H1 (cell line): ENCODE measurements at regions not wholly inside any gene's neighbourhood (a gene's known extent, or its start where the extent isn't known, plus 50 kb on each side); places are given as distances from the start of the nearest gene placed in this dataset.

ENCODE experiments used
- CTCF ChIA-PET: fragments of 300-600 bp; sonication (Branson Sonifier 250); formaldehyde crosslinking; loops from one replicate; lab custom pipeline; 2021; ENCODE audit not compliant: partially characterized antibody; lab: Charles Lee
- POLR2A ChIA-PET: fragments of 300-600 bp; sonication (Branson Sonifier 250); formaldehyde crosslinking; loops from one replicate; lab custom pipeline; 2021; ENCODE audit warnings: inconsistent platforms; ENCODE audit not compliant: partially characterized antibody; lab: Charles Lee
- DNase-seq, 2 experiments: peaks; one replicate each; pipeline versions ENCODE4 v3.0.0 to v3.0.0-alpha.2; 2010 to 2022; ENCODE audit warnings: low spot score in 2 of 2, low read depth in 1 of 2, mixed read lengths in 1 of 2
- FAIRE-seq: peaks from 2 replicates; lab custom pipeline; 2011; peaks lifted over from hg19 to GRCh38; lab: Jason Lieb, UNC
- H2AFZ ChIP-seq: 2 replicates; pipeline ENCODE4 v1.8.1; 2012; ENCODE audit warnings: low read length, inconsistent platforms
- H2AK5ac ChIP-seq: 2 replicates; pipeline ENCODE4 v1.6.1; 2013; ENCODE audit warnings: low read depth, low read length
- H2BK120ac ChIP-seq: replicated peaks from 2 replicates; pipeline ENCODE3; 2013; ENCODE audit warnings: low read depth, low read length, inconsistent platforms
- H2BK12ac ChIP-seq: 2 replicates; pipeline ENCODE4 v1.6.1; 2013; ENCODE audit warnings: low read depth, low read length
- H2BK15ac ChIP-seq: 2 replicates; pipeline ENCODE4 v1.6.1; 2013; ENCODE audit warnings: low read length
- H2BK20ac ChIP-seq: 2 replicates; pipeline ENCODE4 v1.6.1; 2013; ENCODE audit warnings: low read length
- H2BK5ac ChIP-seq: 2 replicates; pipeline ENCODE4 v1.6.1; 2013; ENCODE audit warnings: low read depth, low read length
- H3K14ac ChIP-seq: 2 replicates; pipeline ENCODE4 v1.6.1; 2013; ENCODE audit warnings: inconsistent platforms; ENCODE audit not compliant: insufficient read length
- H3K18ac ChIP-seq: 2 replicates; pipeline ENCODE4 v1.6.1; 2013; ENCODE audit warnings: low read length; ENCODE audit errors: extremely low read depth
- H3K23ac ChIP-seq: 2 replicates; pipeline ENCODE4 v1.6.1; 2013; ENCODE audit warnings: inconsistent platforms; ENCODE audit not compliant: insufficient read length
- H3K23me2 ChIP-seq: 2 replicates; pipeline ENCODE4 v1.6.1; 2013; ENCODE audit warnings: low read depth, low read length
- H3K27ac ChIP-seq: 2 replicates; pipeline ENCODE4 v1.6.1; 2011; ENCODE audit warnings: low read depth, low read length, inconsistent platforms
- H3K27me3 ChIP-seq, 4 experiments: replicated peaks in 1 of 4; 1 replicate in 1 of 4; 2 replicates in 3 of 4; pipeline versions ENCODE4 v1.6.1 to v1.8.1; 2011 to 2013; ENCODE audit warnings: low read length in 3 of 4, mild to moderate bottlenecking in 3 of 4, inconsistent platforms in 2 of 4, mixed read lengths in 2 of 4, moderate library complexity in 1 of 4; ENCODE audit not compliant: control insufficient read depth in 3 of 4, insufficient read depth in 3 of 4; ENCODE audit errors: extremely low read depth in 1 of 4
- H3K36me3 ChIP-seq, 4 experiments: 2 replicates each; pipeline versions ENCODE4 v1.6.1 to v1.8.1; 2011 to 2013; ENCODE audit warnings: mild to moderate bottlenecking in 4 of 4, low read length in 3 of 4, moderate library complexity in 2 of 4, control low read depth in 1 of 4, inconsistent platforms in 1 of 4; ENCODE audit not compliant: insufficient read depth in 4 of 4, control insufficient read depth in 2 of 4
- H3K4ac ChIP-seq: replicated peaks from 2 replicates; pipeline ENCODE3; 2013; ENCODE audit warnings: low read length, low read depth, mixed read lengths, inconsistent platforms; ENCODE audit not compliant: insufficient read length
- H3K4me1 ChIP-seq, 4 experiments: replicated peaks in 1 of 4; 1 replicate in 1 of 4; 2 replicates in 3 of 4; pipeline versions ENCODE4 v1.6.1 to v1.8.1; 2011 to 2013; ENCODE audit warnings: low read length in 3 of 4, inconsistent platforms in 2 of 4, mixed read lengths in 1 of 4; ENCODE audit not compliant: insufficient read depth in 4 of 4, control insufficient read depth in 3 of 4
- H3K4me2 ChIP-seq, 2 experiments: 2 replicates each; pipeline versions ENCODE4 v1.6.1 to v1.8.1; 2011 to 2013; ENCODE audit warnings: low read depth in 2 of 2, low read length in 2 of 2, control low read depth in 1 of 2, inconsistent platforms in 1 of 2, mild to moderate bottlenecking in 1 of 2; ENCODE audit not compliant: insufficient read depth in 1 of 2
- H3K4me3 ChIP-seq, 4 experiments: fragments of 200-600, 300-600 bp in 1 of 4; sonication (generic), shearing (Covaris generic), sonication (Bioruptor Twin) in 1 of 4; 2 replicates each; pipeline versions ENCODE4 v1.5.1 to v1.8.1; 2011 to 2016; ENCODE audit warnings: low read length in 4 of 4, low read depth in 3 of 4, control low read depth in 2 of 4, inconsistent platforms in 2 of 4, mild to moderate bottlenecking in 2 of 4, mixed read lengths in 1 of 4, moderate library complexity in 1 of 4; ENCODE audit not compliant: insufficient read depth in 2 of 4; ENCODE audit errors: extremely low read depth in 1 of 4
- H3K56ac ChIP-seq: replicated peaks from 2 replicates; pipeline ENCODE3; 2013; ENCODE audit warnings: low read depth, mild to moderate bottlenecking, mixed read lengths, low read length, inconsistent platforms; ENCODE audit not compliant: insufficient read length
- H3K79me1 ChIP-seq: 2 replicates; pipeline ENCODE4 v1.6.1; 2013; ENCODE audit warnings: low read depth, low read length, control low read depth
- H3K79me2 ChIP-seq, 2 experiments: 2 replicates each; pipeline versions ENCODE4 v1.6.1 to v1.8.1; 2012 to 2013; ENCODE audit warnings: low read length in 2 of 2, mild to moderate bottlenecking in 2 of 2, inconsistent platforms in 1 of 2; ENCODE audit not compliant: insufficient read depth in 2 of 2, control insufficient read depth in 1 of 2
- H3K9ac ChIP-seq, 4 experiments: replicated peaks in 1 of 4; 1 replicate in 1 of 4; 2 replicates in 3 of 4; pipeline versions ENCODE4 v1.6.1 to v1.8.1; 2011 to 2013; ENCODE audit warnings: low read depth in 3 of 4, low read length in 3 of 4, control low read depth in 2 of 4, mild to moderate bottlenecking in 2 of 4, moderate library complexity in 2 of 4, inconsistent platforms in 1 of 4; ENCODE audit errors: extremely low read depth in 1 of 4
- H3K9me3 ChIP-seq, 2 experiments: 2 replicates each; pipeline versions ENCODE4 v1.6.1 to v1.8.1; 2012 to 2013; ENCODE audit warnings: mild to moderate bottlenecking in 2 of 2, moderate library complexity in 2 of 2, control low read depth in 1 of 2, inconsistent platforms in 1 of 2, low read depth in 1 of 2, low read length in 1 of 2, mixed read lengths in 1 of 2; ENCODE audit not compliant: insufficient read depth in 2 of 2
- H4K20me1 ChIP-seq, 2 experiments: replicated peaks in 1 of 2; 2 replicates each; pipeline versions ENCODE3 to v1.8.1; 2011 to 2013; ENCODE audit warnings: inconsistent platforms in 2 of 2, low read length in 2 of 2, mild to moderate bottlenecking in 1 of 2; ENCODE audit not compliant: insufficient read depth in 2 of 2, control insufficient read depth in 1 of 2
- H4K5ac ChIP-seq: 2 replicates; pipeline ENCODE4 v1.6.1; 2013; ENCODE audit warnings: low read length, low read depth, mixed read lengths, inconsistent platforms; ENCODE audit not compliant: insufficient read length
- H4K8ac ChIP-seq: 2 replicates; pipeline ENCODE4 v1.8.0; 2013; ENCODE audit warnings: mild to moderate bottlenecking, moderate library complexity, low read length, inconsistent platforms; ENCODE audit not compliant: insufficient read depth; ENCODE audit errors: extremely low read depth
- H4K91ac ChIP-seq: replicated peaks from 2 replicates; pipeline ENCODE3; 2013; ENCODE audit warnings: low read length, mixed read lengths, inconsistent platforms; ENCODE audit not compliant: insufficient read length
- BCL11A ChIP-seq, 2 experiments: IDR thresholded peaks; one replicate each; pipeline ENCODE4 v1.6.1; 2011; ENCODE audit warnings: low read depth in 2 of 2, low read length in 2 of 2, mild to moderate bottlenecking in 2 of 2
- EP300 ChIP-seq, 2 experiments: IDR thresholded peaks; 1 replicate in 1 of 2; 2 replicates in 1 of 2; pipeline ENCODE4 v1.6.1; 2011 to 2012; ENCODE audit warnings: low read depth in 2 of 2, low read length in 2 of 2, mild to moderate bottlenecking in 2 of 2, borderline replicate concordance in 1 of 2, inconsistent platforms in 1 of 2, moderate library complexity in 1 of 2
- FOSL1 ChIP-seq: IDR thresholded peaks from 2 replicates; pipeline ENCODE4 v1.6.1; 2011; ENCODE audit warnings: mild to moderate bottlenecking, low read depth, low read length, moderate library complexity; ENCODE audit not compliant: insufficient read depth
- GABPA ChIP-seq: IDR thresholded peaks from 2 replicates; pipeline ENCODE4 v1.6.1; 2011; ENCODE audit warnings: mild to moderate bottlenecking, low read length, moderate library complexity, borderline replicate concordance; ENCODE audit not compliant: insufficient read depth
- HDAC6 ChIP-seq: IDR thresholded peaks from one replicate; pipeline ENCODE4 v1.7.1; 2012; ENCODE audit warnings: low read depth, mild to moderate bottlenecking, inconsistent platforms, low read length, moderate library complexity
- MAFK ChIP-seq: IDR thresholded peaks from 2 replicates; pipeline ENCODE4 v1.6.1; 2012; ENCODE audit warnings: low read depth, mild to moderate bottlenecking, improper control_type of control experiment, low read length
- RAD21 ChIP-seq, 2 experiments: IDR thresholded peaks in 1 of 2; conservative IDR thresholded peaks in 1 of 2; 2 replicates each; pipeline ENCODE4 v1.6.1; 2011; ENCODE audit warnings: low read depth in 2 of 2, low read length in 2 of 2, improper control_type of control experiment in 1 of 2, inconsistent platforms in 1 of 2, mild to moderate bottlenecking in 1 of 2, moderate library complexity in 1 of 2
- SAP30 ChIP-seq: fragments of 300-600 bp; sonication (generic); IDR thresholded peaks from 2 replicates; pipeline ENCODE4 v1.7.1; 2012; ENCODE audit warnings: low read length, moderate library complexity, mild to moderate bottlenecking, inconsistent platforms; ENCODE audit not compliant: insufficient read depth, insufficient replicate concordance
- WGBS, 2 experiments: shearing (Covaris generic) in 1 of 2; methylation state at CpG; one replicate each; pipeline versions ENCODE4 v1.1.6 to v1.1.7; 2013 to 2015; ENCODE audit warnings: low lambda C conversion rate in 2 of 2, mixed read lengths in 2 of 2, inconsistent platforms in 1 of 2, low coverage in 1 of 2, missing lambda C conversion rate in 1 of 2; ENCODE audit not compliant: insufficient replicate concordance in 2 of 2, insufficient coverage in 1 of 2, insufficient read length in 1 of 2; ENCODE audit errors: extremely low coverage in 1 of 2, missing lambda C conversion rate in 1 of 2; 5-methylcytosine and 5-hydroxymethylcytosine counted together

GRCh38 chr10:52877451-52877850, 104.9 kb upstream of the MBL2 start:
- 93% methylated on average over 4 of the region's 4 CpGs; no CpG with 5 or more reads in 1 of the 2 experiments for WGBS, 2 experiments
- Histone ChIP-seq H3K36me3 (no peaks in the 10 kb centered on the region), H2BK12ac (no peak overlapping the region), H3K9ac (no peak overlapping the region), H3K4ac (no peak overlapping the region), H3K79me2 (no peaks in the 10 kb centered on the region), H2BK15ac (no peak overlapping the region), H3K23me2 (no peaks in the 10 kb centered on the region), H3K18ac (no peak overlapping the region), H4K5ac (no peak overlapping the region), H2AFZ (no peak overlapping the region), H4K91ac (no peak overlapping the region), H3K27me3 (no peaks in the 10 kb centered on the region), H3K14ac (no peak overlapping the region), H3K27ac (no peak overlapping the region), H3K4me1 (no peaks in the 10 kb centered on the region; a peak in 1 of 7 replicates), H3K79me1 (no peaks in the 10 kb centered on the region), H3K23ac (no peak overlapping the region), H2BK20ac (no peak overlapping the region), H3K4me2 (no peak overlapping the region), H2AK5ac (no peak overlapping the region), H2BK120ac (no peak overlapping the region), H4K8ac (no peak overlapping the region), H3K4me3 (no peak overlapping the region), H3K56ac (no peak overlapping the region), H3K9me3 (no peaks in the 10 kb centered on the region), H2BK5ac (no peak overlapping the region), H4K20me1 (no peaks in the 10 kb centered on the region)
- FAIRE-seq (no peak), DNase-seq (no peak)
- POLR2A ChIA-PET: no interaction called here
- TF ChIP-seq GABPA (no peak), BCL11A (IDR thresholded peaks at IDR 0.05; ENCODE audit: low read depth in 2 of 2, low read length in 2 of 2) (no peak), EP300 (IDR thresholded peaks at IDR 0.05; ENCODE audit: borderline replicate concordance in 1 of 2, low read depth in 2 of 2, low read length in 2 of 2) (no peak), FOSL1 (no peak), RAD21 (IDR thresholded peaks at IDR 0.05 in 1 of 2, conservative IDR thresholded peaks at IDR 0.05 in 1 of 2; ENCODE audit: low read depth in 2 of 2, low read length in 2 of 2) (no peak), MAFK (no peak), SAP30 (no peak), HDAC6 (no peak)
- CTCF ChIA-PET: no interaction called here
